Hepatic stellate cell (primary cell): ENCODE measurements at regions not wholly inside any gene's neighbourhood (a gene's known extent, or its start where the extent isn't known, plus 50 kb on each side); places are given as distances from the start of the nearest gene placed in this dataset.
"Not testable (repeated sequence)": the region's sequence is repeated elsewhere in the genome, so short reads cannot be mapped to it uniquely, and the experiment has no call there.

Experiments used
- DNase-seq: peaks from one replicate; pipeline ENCODE4 v3.0.0; 2011; ENCODE audit warnings: low spot score

DNA sequence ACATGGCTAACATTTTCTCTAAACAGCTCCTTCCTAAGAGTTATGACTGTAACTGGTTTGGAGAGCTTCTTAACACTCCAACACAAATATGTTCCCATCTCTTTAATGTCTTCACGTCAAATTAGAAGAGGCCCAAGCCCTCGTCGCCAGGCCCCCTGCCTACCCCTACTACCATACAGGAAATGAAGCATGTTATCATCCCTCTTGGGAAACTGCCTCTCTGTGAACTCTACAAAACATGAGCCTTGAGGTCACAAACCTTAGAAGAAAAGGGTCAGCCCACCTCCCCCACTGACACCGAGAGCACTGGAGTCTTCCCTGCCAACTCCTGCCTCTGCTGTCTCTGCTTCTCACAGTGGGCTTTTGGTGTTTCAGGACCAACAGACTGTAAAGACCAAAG, 243.1 kb upstream of the STT3B start:
- no peak for DNase-seq

DNA sequence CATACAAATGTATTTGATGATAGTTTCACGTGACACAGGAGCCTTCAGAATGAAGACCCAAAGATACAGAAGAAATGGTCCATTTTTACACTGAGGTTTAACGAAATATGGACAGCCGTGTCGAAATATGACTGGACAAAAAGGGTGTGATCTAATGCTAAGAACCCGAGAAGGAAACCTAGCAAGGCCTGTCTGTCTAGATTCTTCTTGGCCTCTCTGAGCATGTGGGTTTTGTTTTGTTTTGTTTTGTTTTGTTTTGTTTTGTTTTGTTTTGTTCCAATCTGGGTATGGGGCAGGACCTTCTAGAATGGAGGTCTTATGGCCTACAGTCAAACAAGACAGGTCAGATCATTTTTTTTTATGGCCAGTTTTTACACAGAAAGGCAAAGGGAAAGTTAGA, 242.7 kb upstream of the STT3B start:
- no peak for DNase-seq

DNA sequence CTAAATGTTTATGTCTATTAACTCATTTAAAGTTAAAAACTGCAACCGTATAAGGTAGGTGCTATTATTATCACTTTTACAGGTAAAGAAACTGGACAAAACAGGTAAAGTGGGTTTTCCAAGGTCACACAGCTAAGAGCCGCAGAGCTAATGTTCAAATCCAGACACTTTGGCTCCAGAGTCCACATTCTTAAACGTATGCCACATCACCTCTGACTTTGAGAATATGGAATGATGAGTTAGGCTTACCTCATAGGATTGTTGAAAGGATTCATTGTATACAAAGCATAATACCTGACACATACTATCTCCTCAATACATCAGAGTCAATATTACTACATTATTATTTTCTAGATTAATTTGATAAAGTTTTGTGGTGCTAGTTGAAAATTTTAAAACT, 240.9 kb upstream of the STT3B start:
- no peak for DNase-seq

GRCh38 chr3:31294430-31295149, 238.1 kb upstream of the STT3B start:
- no peak for DNase-seq

GRCh38 chr3:31295150-31295765, 237.5 kb upstream of the STT3B start:
- DNase-seq: no peak

DNA sequence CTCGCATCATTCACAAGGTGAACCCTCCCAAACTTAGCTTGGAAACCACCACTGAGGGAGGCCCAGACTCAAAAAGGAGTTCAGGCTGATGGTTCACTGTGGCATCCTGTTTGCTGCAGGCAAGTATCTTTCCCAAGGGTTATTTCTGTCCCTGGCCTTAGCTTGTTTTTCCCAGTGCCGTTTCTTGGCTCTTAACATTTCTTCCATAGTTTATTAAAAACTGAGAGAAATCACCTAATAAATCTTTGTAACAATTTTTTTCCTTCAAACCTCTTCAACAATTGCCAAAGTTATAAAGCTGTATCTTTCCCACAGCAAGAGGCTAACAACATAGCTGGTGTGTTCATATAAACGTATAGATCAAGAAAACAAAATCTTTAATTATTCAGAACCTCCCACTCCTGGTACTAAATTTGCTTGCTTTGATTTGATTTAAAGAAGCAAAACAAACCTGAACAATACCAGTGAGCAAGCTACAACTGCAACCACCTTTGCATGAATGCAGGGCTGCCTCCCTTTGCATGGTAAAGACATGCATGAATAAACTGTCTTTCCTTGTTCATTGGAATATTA, 234.9 kb upstream of the STT3B start:
- no peak for DNase-seq

DNA sequence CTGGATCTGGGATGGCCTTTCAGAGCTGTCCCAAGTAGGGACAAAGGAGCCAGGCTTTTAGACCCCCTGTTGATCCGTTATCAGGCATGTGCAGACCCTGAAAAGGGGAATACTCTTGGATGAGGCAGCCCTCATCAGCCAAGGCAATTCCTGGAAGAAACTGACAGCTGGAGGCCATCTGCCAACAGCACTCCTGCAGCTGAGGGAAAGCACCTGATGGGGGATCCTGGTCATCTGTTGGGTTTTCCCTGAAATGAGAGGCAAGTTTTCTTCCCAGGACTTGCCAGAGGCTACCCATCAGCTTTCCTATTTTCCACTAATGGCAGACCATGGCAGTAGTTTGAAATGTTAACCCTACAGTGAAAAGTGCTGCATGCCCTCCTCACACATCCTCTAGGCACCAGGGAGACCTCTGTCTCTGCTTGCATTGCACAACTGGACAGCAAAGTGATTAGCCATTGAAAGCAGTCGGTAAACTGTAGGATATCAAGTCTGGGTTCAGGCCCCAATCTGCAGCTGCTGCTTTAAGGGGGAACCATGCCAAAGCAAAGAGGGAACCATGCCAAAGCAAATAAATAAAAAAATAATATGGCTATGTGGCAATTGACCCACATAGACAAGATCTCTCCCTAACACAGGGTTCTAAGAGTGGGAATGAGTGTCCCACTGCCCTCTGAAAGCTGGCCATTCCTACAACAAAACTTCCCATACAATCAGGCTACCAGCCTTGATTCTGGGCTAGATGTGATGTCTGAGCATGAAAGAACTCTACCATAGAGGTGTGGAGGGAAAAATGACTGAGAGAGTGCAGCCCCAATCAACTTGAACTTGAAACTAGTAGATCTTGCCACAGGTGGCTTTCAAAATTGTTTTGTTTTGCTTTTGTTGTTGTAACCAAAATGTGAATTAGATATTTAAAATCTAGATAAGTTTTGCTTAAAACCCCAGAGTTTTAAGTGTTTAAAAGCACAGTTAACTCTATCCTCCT, 232.0 kb upstream of the STT3B start:
- DNase-seq: no peak

DNA sequence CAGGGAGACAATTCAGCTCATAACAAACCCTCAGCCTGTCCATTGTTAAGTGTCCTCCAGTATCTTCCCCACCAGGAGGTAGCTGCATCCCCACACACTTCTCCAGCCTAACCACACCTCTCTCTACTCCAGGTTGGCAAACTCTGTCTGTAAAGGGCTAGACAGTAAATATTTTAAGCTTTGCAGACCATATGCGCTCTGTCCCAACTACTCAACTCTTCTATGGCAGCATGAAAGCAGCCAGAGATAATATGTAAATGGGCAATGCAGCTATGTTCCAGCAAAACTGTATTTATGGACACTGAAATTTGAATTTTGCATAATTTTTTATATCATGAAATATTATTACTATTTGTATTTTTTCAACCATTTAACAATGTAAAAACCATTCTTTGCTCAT, 230.4 kb upstream of the STT3B start:
- DNase-seq: no peak

GRCh38 chr3:31305340-31305739, 227.4 kb upstream of the STT3B start:
- DNase-seq: no peak

DNA sequence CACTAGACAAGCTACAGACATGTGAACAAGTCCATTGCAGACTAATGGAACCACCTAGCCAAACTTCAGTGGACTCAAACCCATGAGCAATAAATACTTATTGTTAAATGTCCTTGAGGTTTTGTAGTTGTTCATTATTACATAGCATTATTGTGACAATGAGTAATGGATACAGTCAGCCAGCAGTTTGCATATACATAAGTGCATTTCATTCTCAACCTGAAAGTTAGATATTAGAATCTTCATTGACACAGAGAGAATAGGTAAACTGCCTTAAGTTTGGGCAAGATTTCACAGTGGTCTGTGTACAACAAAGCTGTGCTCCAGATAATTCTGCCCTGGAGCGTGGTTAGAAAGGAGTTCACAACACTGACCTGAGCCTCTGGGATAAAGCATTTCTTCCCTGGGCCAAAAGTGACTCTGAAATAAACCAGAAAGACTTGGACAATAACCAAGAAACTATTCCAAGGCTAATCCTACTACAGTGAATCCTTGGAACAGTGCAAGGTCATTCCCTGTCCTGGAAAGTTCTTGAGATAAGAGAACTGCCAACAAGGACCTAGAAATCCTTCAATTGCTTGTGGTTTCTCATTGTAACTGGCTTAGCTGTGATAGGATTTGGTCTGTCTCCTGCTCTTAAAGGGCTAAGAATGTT, 225.5 kb upstream of the STT3B start:
- no peak for DNase-seq

- DNase-seq: no peak
Measured at GRCh38 chr3:31311559-31311958, 221.2 kb upstream of the STT3B start.

- no peak for DNase-seq
Measured at GRCh38 chr3:31312400-31312799, 220.3 kb upstream of the STT3B start.

- no peak for DNase-seq
Measured at GRCh38 chr3:31314258-31314657, 218.5 kb upstream of the STT3B start.

- DNase-seq: no peak
Measured at GRCh38 chr3:31319332-31319731, 213.4 kb upstream of the STT3B start.

GRCh38 chr3:31321620-31322019, 211.1 kb upstream of the STT3B start:
- no peak for DNase-seq

DNA sequence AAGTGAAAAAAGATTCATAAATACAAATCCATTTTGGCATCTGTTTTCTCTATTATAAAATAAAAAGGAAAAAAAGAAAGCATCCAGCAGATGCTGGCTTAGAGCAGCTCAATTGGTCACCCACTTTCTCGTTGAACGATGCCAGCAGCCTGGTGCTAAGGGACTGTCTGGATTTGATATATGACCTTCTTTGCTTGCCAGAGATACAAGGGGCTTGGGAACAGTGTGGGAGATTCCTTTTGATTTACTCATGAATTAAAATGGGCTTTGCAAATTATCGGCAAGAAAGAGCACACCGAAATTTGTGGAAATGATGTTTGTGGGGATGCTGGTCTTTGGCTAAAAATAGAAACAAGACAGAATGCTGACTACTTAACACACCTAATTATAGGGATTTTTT, 210.3 kb upstream of the STT3B start:
- no peak for DNase-seq

DNA sequence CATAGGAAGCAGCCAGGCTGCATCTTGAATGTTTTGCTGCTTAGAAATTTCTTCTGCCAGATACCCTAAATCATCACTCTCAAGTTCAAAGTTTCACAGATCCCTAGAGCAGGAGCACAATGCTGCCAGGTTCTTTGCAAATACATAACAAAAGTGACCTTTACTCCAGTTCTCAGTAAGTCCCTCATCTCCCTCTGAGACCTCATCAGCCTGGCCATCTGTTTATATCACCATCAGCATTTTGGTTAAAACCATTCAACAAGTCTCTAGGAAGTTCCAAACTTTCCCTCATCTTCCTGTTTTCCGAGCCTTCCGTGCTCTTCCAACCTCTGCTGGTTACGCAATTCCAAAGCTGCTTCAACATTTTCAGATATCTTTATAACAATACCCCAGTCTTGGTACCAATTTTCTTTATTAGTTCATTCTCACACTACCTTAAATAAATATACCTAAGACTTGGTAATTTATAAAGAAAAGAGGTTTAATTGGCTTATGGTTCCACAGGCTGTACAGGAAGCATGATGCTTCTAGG, 204.8 kb upstream of the STT3B start:
- DNase-seq: not testable (repeated sequence)

DNA sequence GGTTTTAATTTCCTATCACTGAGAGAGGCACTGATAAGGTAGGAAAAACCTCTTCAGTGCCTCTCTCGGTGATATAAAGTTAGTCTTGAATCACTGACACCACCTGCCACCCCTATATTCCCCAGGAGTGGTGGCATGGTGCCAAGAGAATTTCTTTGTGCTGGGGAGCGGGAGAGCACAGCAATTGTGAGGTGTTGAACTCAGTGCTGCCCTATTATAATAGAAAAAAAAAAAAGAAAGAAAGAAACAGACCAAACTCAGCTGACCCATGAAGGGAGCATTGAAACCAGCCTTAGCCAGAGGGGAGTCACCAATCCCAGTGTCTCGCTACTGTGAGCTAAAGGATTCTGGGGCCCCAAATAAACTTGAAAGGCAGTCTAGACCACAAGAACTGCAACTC, 201.4 kb upstream of the STT3B start:
- no peak for DNase-seq

DNA sequence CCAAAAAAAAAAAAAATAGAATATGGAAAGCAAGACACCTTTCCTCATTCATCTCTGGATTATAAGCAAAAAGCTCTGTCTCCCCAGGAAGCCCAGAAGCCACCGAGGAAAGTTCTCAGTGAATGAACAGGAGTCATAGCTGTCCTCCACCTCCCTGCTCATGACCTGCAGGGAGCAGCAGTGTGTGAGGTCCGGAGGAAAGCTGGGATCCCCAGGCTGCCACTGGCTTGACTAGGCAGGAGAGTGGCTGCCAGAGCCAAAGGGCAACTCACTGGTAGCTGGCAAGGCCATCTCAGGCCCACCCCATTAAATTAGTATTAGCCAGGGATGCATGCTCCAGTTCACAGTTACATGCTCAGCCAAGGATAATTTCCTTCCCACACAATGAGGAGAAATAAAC, 191.6 kb upstream of the STT3B start:
- DNase-seq: no peak

DNA sequence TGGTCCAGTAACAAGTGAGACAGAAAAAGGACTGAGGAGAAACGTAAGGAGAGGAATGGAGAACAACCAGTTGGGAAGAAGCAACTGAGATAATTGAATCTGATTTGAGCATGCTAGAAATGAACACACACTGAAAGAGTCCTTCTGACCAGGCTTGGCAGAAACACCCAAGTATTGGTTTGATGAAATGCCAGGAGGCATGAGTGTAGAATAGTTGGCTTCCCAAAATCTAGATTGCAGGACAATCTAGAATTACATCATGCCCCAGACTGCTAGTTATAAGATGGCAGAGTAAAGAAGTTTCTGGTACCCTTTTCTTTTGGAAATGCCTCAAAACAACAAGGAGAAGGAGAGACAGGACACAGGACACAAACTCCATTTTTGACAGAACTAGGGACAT, 189.7 kb upstream of the STT3B start:
- no peak for DNase-seq

GRCh38 chr3:31345581-31345980, 187.1 kb upstream of the STT3B start:
- DNase-seq: no peak

DNA sequence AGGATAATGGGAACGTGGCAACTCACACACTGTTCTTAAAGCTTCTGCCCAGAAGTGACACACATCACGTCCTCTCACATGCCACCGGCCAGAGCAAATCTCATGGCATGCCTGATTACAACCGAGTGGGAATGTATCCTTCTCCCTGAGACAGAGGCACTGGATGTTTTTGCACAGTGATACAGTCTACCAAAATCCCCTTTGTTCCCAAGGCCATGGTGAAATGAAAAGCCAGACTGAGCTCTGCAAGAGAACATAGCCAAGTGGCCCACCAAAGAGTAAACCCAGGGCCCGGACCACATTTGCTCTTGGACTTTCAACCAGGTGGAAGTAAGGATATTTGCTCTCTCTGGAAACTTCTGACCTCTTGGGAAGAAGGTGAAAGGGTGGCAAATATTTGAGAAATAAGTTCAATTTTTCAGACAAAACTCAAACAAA, 186.2 kb upstream of the STT3B start:
- no peak for DNase-seq
